ENCODE measurements at regions not wholly inside any gene's neighbourhood (a gene's known extent, or its start where the extent isn't known, plus 50 kb on each side); places are given as distances from the start of the nearest gene placed in this dataset.
A peak's percentile ranks its signal among the peaks of the same experiment; 100 is the strongest.

DNA sequence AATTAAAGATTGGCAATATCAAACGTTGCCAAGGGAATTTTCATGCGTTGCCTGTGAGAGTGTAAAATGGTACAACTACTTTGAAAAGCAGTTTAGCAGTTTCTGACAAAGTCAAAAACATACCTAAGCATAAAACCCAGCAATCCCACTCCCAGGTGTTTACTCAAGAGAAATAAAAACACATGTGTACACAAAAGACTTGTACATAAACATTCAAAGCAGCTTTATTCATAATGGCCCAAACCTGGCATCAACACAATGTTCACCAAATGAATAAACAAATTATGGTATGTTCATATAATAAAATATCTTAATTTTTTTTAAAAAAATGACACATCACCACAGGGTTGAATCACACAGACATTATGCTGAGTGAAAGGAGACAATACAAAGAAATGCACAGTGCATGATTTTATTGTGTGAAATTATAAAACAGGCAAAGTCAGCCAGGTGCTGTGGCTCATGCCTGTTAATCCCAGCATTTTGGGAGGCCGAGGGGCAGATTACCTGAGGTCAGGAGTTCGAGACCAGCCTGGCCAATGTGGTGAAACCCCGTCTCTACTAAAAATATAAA lies 240.4 kb upstream of the MARCKS start:
- no peak for TF ChIP-seq POLR2AphosphoS5 (IDR thresholded peaks at IDR 0.05)
- TF ChIP-seq, protein P1, sequence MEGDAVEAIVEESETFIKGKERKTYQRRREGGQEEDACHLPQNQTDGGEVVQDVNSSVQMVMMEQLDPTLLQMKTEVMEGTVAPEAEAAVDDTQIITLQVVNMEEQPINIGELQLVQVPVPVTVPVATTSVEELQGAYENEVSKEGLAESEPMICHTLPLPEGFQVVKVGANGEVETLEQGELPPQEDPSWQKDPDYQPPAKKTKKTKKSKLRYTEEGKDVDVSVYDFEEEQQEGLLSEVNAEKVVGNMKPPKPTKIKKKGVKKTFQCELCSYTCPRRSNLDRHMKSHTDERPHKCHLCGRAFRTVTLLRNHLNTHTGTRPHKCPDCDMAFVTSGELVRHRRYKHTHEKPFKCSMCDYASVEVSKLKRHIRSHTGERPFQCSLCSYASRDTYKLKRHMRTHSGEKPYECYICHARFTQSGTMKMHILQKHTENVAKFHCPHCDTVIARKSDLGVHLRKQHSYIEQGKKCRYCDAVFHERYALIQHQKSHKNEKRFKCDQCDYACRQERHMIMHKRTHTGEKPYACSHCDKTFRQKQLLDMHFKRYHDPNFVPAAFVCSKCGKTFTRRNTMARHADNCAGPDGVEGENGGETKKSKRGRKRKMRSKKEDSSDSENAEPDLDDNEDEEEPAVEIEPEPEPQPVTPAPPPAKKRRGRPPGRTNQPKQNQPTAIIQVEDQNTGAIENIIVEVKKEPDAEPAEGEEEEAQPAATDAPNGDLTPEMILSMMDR (IDR thresholded peaks at IDR 0.05): no peak
- no peak for TF ChIP-seq POLR2A (IDR thresholded peaks at IDR 0.05)
- Histone ChIP-seq H3K4me1 (no peaks in the 10 kb centered on the region), H3K9me3 (no peaks in the 10 kb centered on the region), H3K36me3 (no peaks in the 10 kb centered on the region), H3K4me3 (no peak overlapping the region), H3K27ac (no peak overlapping the region), H3K27me3 (no peaks in the 10 kb centered on the region)
- DNase-seq (ENCODE audit: low spot score in 2 of 2): no peak
- intact Hi-C loops (cut with DNase I; ENCODE audit: low total_unique reads): loop anchor here (5.0 kb wide), 1 partner anchor 1074 kb away; no protein-coding TSS in a partner anchor

DNA sequence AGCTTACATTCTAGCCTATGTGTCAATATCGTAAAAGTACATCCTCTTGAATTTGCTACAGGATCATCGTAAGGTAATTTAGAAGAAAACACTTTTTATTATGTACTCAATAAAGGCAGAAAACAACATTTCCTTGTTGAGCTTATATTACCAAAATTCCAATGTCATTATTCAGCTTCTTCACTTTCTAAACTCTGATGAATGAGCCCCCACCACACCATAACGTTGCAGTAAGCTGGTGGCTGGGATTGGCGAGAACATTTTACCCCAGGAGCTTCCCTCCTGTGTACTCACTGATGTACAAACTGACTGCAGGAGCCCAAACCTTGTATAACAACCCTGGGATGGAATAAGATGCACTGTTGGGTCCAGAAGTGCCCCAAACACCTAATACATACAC lies 238.1 kb upstream of the MARCKS start:
- Histone ChIP-seq H3K4me3 (no peak overlapping the region), H3K27me3 (no peaks in the 10 kb centered on the region), H3K27ac (no peak overlapping the region), H3K4me1 (no peaks in the 10 kb centered on the region), H3K36me3 (no peaks in the 10 kb centered on the region), H3K9me3 (no peaks in the 10 kb centered on the region)
- DNase-seq (ENCODE audit: low spot score in 2 of 2): no peak
- intact Hi-C loops (cut with DNase I; ENCODE audit: low total_unique reads): loop anchor here (5.0 kb wide), 1 partner anchor 1077 kb away; no protein-coding TSS in a partner anchor
- TF ChIP-seq POLR2AphosphoS5 (IDR thresholded peaks at IDR 0.05): no peak
- no peak for TF ChIP-seq POLR2A (IDR thresholded peaks at IDR 0.05)
- TF ChIP-seq, protein P1 (IDR thresholded peaks at IDR 0.05): no peak

DNA sequence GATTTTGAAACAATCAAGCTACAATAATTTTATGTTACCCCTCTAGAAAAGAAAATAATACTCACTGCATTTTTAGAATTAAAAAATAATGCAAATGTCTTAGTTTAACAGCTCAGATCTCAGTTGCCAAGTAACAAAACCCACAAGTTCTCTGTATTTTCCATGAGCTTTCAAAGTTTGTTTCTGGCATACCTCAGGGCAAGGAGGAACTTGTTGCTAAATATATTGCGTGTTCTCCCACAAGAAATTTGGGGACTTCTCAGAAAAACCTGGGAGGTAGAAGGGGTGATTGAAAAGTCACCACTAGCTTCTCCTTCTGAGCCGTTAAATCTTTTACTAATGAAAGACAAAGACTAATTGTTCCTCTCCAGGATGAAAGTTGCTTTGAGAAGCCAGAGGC lies 236.8 kb upstream of the MARCKS start:
- Histone ChIP-seq H3K27ac (peak overlapping the region; percentile 41 to 64), H3K4me1 (no peaks in the 10 kb centered on the region), H3K36me3 (no peaks in the 10 kb centered on the region), H3K4me3 (no peak overlapping the region), H3K27me3 (no peaks in the 10 kb centered on the region), H3K9me3 (no peaks in the 10 kb centered on the region)
- intact Hi-C loops (cut with DNase I; ENCODE audit: low total_unique reads): no loop called here
- DNase-seq (ENCODE audit: low spot score in 2 of 2): no peak
- TF ChIP-seq POLR2A (IDR thresholded peaks at IDR 0.05) (no peak), POLR2AphosphoS5 (IDR thresholded peaks at IDR 0.05) (no peak)
- TF ChIP-seq, protein P1 (IDR thresholded peaks at IDR 0.05): no peak

GRCh38 chr6:113622254-113622653 lies 234.9 kb upstream of the MARCKS start:
- no peak overlapping the region for H3K4me3 ChIP-seq
- intact Hi-C loops (cut with DNase I; ENCODE audit: low total_unique reads): no loop called here
- H3K27me3 ChIP-seq: no peaks in the 10 kb centered on the region
- no peak overlapping the region for H3K27ac ChIP-seq
- TF ChIP-seq POLR2AphosphoS5 (IDR thresholded peaks at IDR 0.05) (no peak), POLR2A (IDR thresholded peaks at IDR 0.05) (no peak)
- TF ChIP-seq, protein P1 (IDR thresholded peaks at IDR 0.05): no peak
- DNase-seq (ENCODE audit: low spot score in 2 of 2): no peak
- H3K4me1 ChIP-seq: no peaks in the 10 kb centered on the region
- no peaks in the 10 kb centered on the region for H3K9me3 ChIP-seq
- H3K36me3 ChIP-seq: no peaks in the 10 kb centered on the region

DNA sequence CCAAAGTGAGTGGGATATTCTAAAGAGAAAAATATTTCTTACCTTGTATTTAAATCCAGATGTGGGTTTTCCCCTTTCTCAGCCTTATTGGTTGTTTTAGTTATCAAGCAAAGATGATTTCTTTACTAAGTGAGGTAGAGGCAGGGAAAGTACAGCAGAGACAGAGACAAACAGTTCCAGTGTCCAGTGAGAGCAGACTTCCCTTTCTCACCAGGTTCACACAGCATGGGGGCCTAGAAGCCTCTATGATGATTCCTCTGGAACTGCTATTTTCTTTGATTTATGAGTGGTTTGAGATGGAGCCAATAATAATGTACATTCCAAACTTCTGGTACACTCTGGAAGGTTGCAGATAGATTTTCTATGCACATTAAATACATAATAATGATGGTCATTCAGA lies 234.0 kb upstream of the MARCKS start:
- TF ChIP-seq POLR2AphosphoS5 (IDR thresholded peaks at IDR 0.05) (no peak), POLR2A (IDR thresholded peaks at IDR 0.05) (no peak)
- TF ChIP-seq, protein P1 (IDR thresholded peaks at IDR 0.05): no peak
- H3K4me1 ChIP-seq: no peaks in the 10 kb centered on the region
- intact Hi-C loops (cut with DNase I; ENCODE audit: low total_unique reads): no loop called here
- H3K4me3 ChIP-seq: no peak overlapping the region
- no peaks in the 10 kb centered on the region for H3K36me3 ChIP-seq
- DNase-seq (ENCODE audit: low spot score in 2 of 2): no peak
- H3K9me3 ChIP-seq: no peaks in the 10 kb centered on the region
- H3K27me3 ChIP-seq: no peaks in the 10 kb centered on the region
- H3K27ac ChIP-seq: no peak overlapping the region
